OCI-LY7 (cell line): ENCODE measurements at regions not wholly inside any gene's neighbourhood (a gene's known extent, or its start where the extent isn't known, plus 50 kb on each side); places are given as distances from the start of the nearest gene placed in this dataset.

Experiments
- EZH2phosphoT487 ChIP-seq: fragments of 200-600 bp; sonication (generic); IDR thresholded peaks from 2 replicates; pipeline ENCODE4 v1.6.1; 2018; ENCODE audit warnings: low read depth, borderline replicate concordance, mild to moderate bottlenecking, mixed run types, antibody characterized with exemption, low read length, moderate library complexity, mixed read lengths
- TF ChIP-seq, protein P1 (sequence below): fragments of 200-600 bp; sonication (generic); conservative IDR thresholded peaks from 2 replicates; pipeline ENCODE4 v1.5.1; 2014; ENCODE audit warnings: mild to moderate bottlenecking, antibody characterized with exemption, low read length, moderate library complexity, mixed read lengths

DNA sequence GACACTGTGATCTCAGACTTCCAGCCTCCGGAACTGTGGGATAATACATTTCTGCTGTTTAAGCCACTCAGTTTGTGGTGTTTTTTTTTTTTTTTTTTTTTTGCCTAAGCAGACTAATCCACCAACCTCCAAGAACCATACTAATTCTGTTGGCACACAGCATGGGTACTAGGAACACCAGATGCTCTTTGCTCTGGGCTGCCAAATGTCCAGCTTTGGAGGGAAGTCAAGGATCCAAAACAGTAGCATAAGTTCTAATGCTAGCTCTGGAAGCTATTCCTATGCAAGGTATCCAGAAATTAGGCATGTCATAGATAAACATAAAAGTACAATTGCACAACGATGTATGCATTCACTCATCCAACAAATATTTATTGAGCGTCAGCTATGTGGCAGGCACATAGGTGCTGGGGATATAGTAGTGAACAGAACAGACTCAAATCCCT lies 64.5 kb upstream of the WDFY2 start:
- TF ChIP-seq, protein P1, sequence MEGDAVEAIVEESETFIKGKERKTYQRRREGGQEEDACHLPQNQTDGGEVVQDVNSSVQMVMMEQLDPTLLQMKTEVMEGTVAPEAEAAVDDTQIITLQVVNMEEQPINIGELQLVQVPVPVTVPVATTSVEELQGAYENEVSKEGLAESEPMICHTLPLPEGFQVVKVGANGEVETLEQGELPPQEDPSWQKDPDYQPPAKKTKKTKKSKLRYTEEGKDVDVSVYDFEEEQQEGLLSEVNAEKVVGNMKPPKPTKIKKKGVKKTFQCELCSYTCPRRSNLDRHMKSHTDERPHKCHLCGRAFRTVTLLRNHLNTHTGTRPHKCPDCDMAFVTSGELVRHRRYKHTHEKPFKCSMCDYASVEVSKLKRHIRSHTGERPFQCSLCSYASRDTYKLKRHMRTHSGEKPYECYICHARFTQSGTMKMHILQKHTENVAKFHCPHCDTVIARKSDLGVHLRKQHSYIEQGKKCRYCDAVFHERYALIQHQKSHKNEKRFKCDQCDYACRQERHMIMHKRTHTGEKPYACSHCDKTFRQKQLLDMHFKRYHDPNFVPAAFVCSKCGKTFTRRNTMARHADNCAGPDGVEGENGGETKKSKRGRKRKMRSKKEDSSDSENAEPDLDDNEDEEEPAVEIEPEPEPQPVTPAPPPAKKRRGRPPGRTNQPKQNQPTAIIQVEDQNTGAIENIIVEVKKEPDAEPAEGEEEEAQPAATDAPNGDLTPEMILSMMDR, result no peak
- no peak for TF ChIP-seq EZH2phosphoT487
